Ishikawa (cell line): ENCODE measurements at regions not wholly inside any gene's neighbourhood (a gene's known extent, or its start where the extent isn't known, plus 50 kb on each side); places are given as distances from the start of the nearest gene placed in this dataset.

ENCODE experiments used
- CEBPB ChIP-seq: IDR thresholded peaks from 2 replicates; pipeline ENCODE4 v1.6.1; 2012
- CREB1 ChIP-seq: IDR thresholded peaks from 2 replicates; pipeline ENCODE4 v1.6.1; 2012; ENCODE audit warnings: low read depth
- EP300 ChIP-seq: IDR thresholded peaks from 2 replicates; pipeline ENCODE4 v1.6.1; 2012; ENCODE audit warnings: borderline replicate concordance
- FOXM1 ChIP-seq: IDR thresholded peaks from 2 replicates; pipeline ENCODE4 v1.6.1; 2012; ENCODE audit warnings: low read depth, borderline replicate concordance
- MAX ChIP-seq: IDR thresholded peaks from 2 replicates; pipeline ENCODE4 v1.6.1; 2012
- NFIC ChIP-seq: IDR thresholded peaks from 2 replicates; pipeline ENCODE4 v1.6.1; 2012
- RAD21 ChIP-seq: IDR thresholded peaks from 2 replicates; pipeline ENCODE4 v1.6.1; 2012; ENCODE audit warnings: low read depth
- REST ChIP-seq: IDR thresholded peaks from 2 replicates; pipeline ENCODE4 v1.6.1; 2012; ENCODE audit warnings: low read depth, mild to moderate bottlenecking
- TAF1 ChIP-seq: IDR thresholded peaks from 2 replicates; pipeline ENCODE4 v1.6.1; 2012; ENCODE audit warnings: low read depth, mild to moderate bottlenecking
- TCF12 ChIP-seq: IDR thresholded peaks from 2 replicates; pipeline ENCODE4 v1.6.1; 2012; ENCODE audit warnings: low read depth
- TEAD4 ChIP-seq: IDR thresholded peaks from 2 replicates; pipeline ENCODE4 v1.6.1; 2012
- USF1 ChIP-seq: IDR thresholded peaks from 2 replicates; pipeline ENCODE4 v1.6.1; 2012
- YY1 ChIP-seq: IDR thresholded peaks from 2 replicates; pipeline ENCODE4 v1.6.1; 2012; ENCODE audit warnings: low read depth
- ZBTB7A ChIP-seq: IDR thresholded peaks from 2 replicates; pipeline ENCODE4 v1.6.1; 2012; ENCODE audit warnings: low read depth

GRCh38 chr20:20823476-20823881, 111.0 kb upstream of the RALGAPA2 start:
- TF ChIP-seq TAF1 (no peak), TEAD4 (no peak), CREB1 (no peak), EP300 (no peak), ZBTB7A (no peak), CEBPB (no peak), RAD21 (no peak), YY1 (no peak), REST (no peak), TCF12 (no peak), USF1 (no peak), MAX (no peak), FOXM1 (no peak), NFIC (no peak)
